NB4 (cell line): ENCODE measurements at regions not wholly inside any gene's neighbourhood (a gene's known extent, or its start where the extent isn't known, plus 50 kb on each side); places are given as distances from the start of the nearest gene placed in this dataset.

Source experiments
- CTCF ChIP-seq: IDR thresholded peaks from one replicate; pipeline ENCODE4 v1.5.1; 2012; ENCODE audit warnings: low read depth, low read length
- MYC ChIP-seq: IDR thresholded peaks from 2 replicates; pipeline ENCODE4 v1.6.1; 2011; ENCODE audit warnings: low read depth, low read length
- TF ChIP-seq, protein P1 (sequence below): IDR thresholded peaks from 2 replicates; pipeline ENCODE4 v1.6.1; 2011; ENCODE audit warnings: low read depth, low read length

GRCh38 chr15:58327958-58328357, 103.8 kb upstream of the LIPC start:
- no peak for TF ChIP-seq CTCF
- TF ChIP-seq, protein P1, sequence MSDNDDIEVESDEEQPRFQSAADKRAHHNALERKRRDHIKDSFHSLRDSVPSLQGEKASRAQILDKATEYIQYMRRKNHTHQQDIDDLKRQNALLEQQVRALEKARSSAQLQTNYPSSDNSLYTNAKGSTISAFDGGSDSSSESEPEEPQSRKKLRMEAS, result no peak
- TF ChIP-seq MYC, result no peak
